Stimulated activated memory B cell treated with anti-CD40 and anti-IgM and Interleukin-4, amounts not matched to agents 10 μg/mL and 1 μg/mL and 100 μg/mL, for 72 hours (primary cell): ENCODE measurements at regions not wholly inside any gene's neighbourhood (a gene's known extent, or its start where the extent isn't known, plus 50 kb on each side); places are given as distances from the start of the nearest gene placed in this dataset.
"Not testable (repeated sequence)": the region's sequence is repeated elsewhere in the genome, so short reads cannot be mapped to it uniquely, and the experiment has no call there.

Experiments used
- ATAC-seq: fragments of 150-1000 bp; cut with Tn5 transposase; 2 replicates; pipeline ENCODE4 v1.10.0; 2021
- H3K27ac Mint-ChIP-seq: one replicate; pipeline ENCODE4 v1.8.0; 2022; ENCODE audit warnings: mild to moderate bottlenecking, mixed read lengths
- H3K27me3 Mint-ChIP-seq: one replicate; pipeline ENCODE4 v1.8.0; 2022; ENCODE audit warnings: mixed read lengths
- H3K36me3 Mint-ChIP-seq: one replicate; pipeline ENCODE4 v1.8.0; 2022; ENCODE audit warnings: mixed read lengths
- H3K4me1 Mint-ChIP-seq: one replicate; pipeline ENCODE4 v1.8.0; 2022; ENCODE audit warnings: mixed read lengths
- H3K4me3 Mint-ChIP-seq: one replicate; pipeline ENCODE4 v1.8.0; 2022; ENCODE audit warnings: mild to moderate bottlenecking, moderate library complexity, mixed read lengths
- H3K9me3 Mint-ChIP-seq: one replicate; pipeline ENCODE4 v1.8.0; 2022; ENCODE audit warnings: mixed read lengths

GRCh38 chrX:30008031-30008430 lies 207.3 kb upstream of the MAGEB2 start:
- H3K4me1 Mint-ChIP-seq = no peaks in the 10 kb centered on the region
- no peaks in the 10 kb centered on the region for H3K27me3 Mint-ChIP-seq
- H3K4me3 Mint-ChIP-seq = no peak overlapping the region
- no peaks in the 10 kb centered on the region for H3K9me3 Mint-ChIP-seq
- ATAC-seq = no peak
- H3K36me3 Mint-ChIP-seq = no peaks in the 10 kb centered on the region
- H3K27ac Mint-ChIP-seq = no peak overlapping the region

- Mint-ChIP-seq H3K4me3 (no peak overlapping the region), H3K36me3 (no peaks in the 10 kb centered on the region), H3K4me1 (no peaks in the 10 kb centered on the region), H3K9me3 (no peaks in the 10 kb centered on the region), H3K27ac (no peak overlapping the region), H3K27me3 (no peaks in the 10 kb centered on the region)
- no peak for ATAC-seq
Observed at GRCh38 chrX:30010471-30010870, 204.9 kb upstream of the MAGEB2 start.

GRCh38 chrX:30015440-30015839 lies 199.9 kb upstream of the MAGEB2 start:
- no peak overlapping the region for H3K4me3 Mint-ChIP-seq
- H3K36me3 Mint-ChIP-seq = no peaks in the 10 kb centered on the region
- no peaks in the 10 kb centered on the region for H3K27me3 Mint-ChIP-seq
- no peak for ATAC-seq
- H3K4me1 Mint-ChIP-seq = no peaks in the 10 kb centered on the region
- H3K27ac Mint-ChIP-seq = no peak overlapping the region
- H3K9me3 Mint-ChIP-seq = no peaks in the 10 kb centered on the region

- Mint-ChIP-seq H3K4me1 (no peaks in the 10 kb centered on the region), H3K36me3 (no peaks in the 10 kb centered on the region), H3K4me3 (no peak overlapping the region), H3K27me3 (no peaks in the 10 kb centered on the region), H3K9me3 (peaks cover 2% of the 10 kb centered on the region), H3K27ac (no peak overlapping the region)
- ATAC-seq = no peak
Observed at GRCh38 chrX:30027636-30028035, 187.7 kb upstream of the MAGEB2 start.

- H3K9me3 Mint-ChIP-seq, H3K27me3 Mint-ChIP-seq, H3K27ac Mint-ChIP-seq, ATAC-seq, H3K36me3 Mint-ChIP-seq, H3K4me1 Mint-ChIP-seq, H3K4me3 Mint-ChIP-seq: not testable (repeated sequence)
Observed at GRCh38 chrX:30036406-30036805, 179.0 kb upstream of the MAGEB2 start.

- Mint-ChIP-seq H3K9me3 (no peaks in the 10 kb centered on the region), H3K36me3 (no peaks in the 10 kb centered on the region), H3K4me1 (no peaks in the 10 kb centered on the region), H3K27ac (no peak overlapping the region), H3K4me3 (no peak overlapping the region), H3K27me3 (no peaks in the 10 kb centered on the region)
- ATAC-seq = no peak
Observed at GRCh38 chrX:30039768-30040167, 175.6 kb upstream of the MAGEB2 start.

- ATAC-seq = no peak
- H3K36me3 Mint-ChIP-seq = no peaks in the 10 kb centered on the region
- no peak overlapping the region for H3K27ac Mint-ChIP-seq
- H3K4me3 Mint-ChIP-seq = no peak overlapping the region
- no peaks in the 10 kb centered on the region for H3K4me1 Mint-ChIP-seq
- no peaks in the 10 kb centered on the region for H3K9me3 Mint-ChIP-seq
- H3K27me3 Mint-ChIP-seq = no peaks in the 10 kb centered on the region
Observed at GRCh38 chrX:30060718-30061117, 154.6 kb upstream of the MAGEB2 start.

- H3K4me3 Mint-ChIP-seq = no peak overlapping the region
- no peaks in the 10 kb centered on the region for H3K36me3 Mint-ChIP-seq
- H3K27ac Mint-ChIP-seq = no peak overlapping the region
- no peaks in the 10 kb centered on the region for H3K27me3 Mint-ChIP-seq
- H3K9me3 Mint-ChIP-seq = peaks cover 3% of the 10 kb centered on the region
- no peaks in the 10 kb centered on the region for H3K4me1 Mint-ChIP-seq
- ATAC-seq = no peak
Observed at GRCh38 chrX:30065226-30065625, 150.1 kb upstream of the MAGEB2 start.

- no peaks in the 10 kb centered on the region for H3K27me3 Mint-ChIP-seq
- H3K9me3 Mint-ChIP-seq = peaks cover 3% of the 10 kb centered on the region
- H3K36me3 Mint-ChIP-seq = no peaks in the 10 kb centered on the region
- H3K4me1 Mint-ChIP-seq = no peaks in the 10 kb centered on the region
- no peak for ATAC-seq
- H3K27ac Mint-ChIP-seq = no peak overlapping the region
- no peak overlapping the region for H3K4me3 Mint-ChIP-seq
Observed at GRCh38 chrX:30067677-30068076, 147.7 kb upstream of the MAGEB2 start.

GRCh38 chrX:30085571-30085970 lies 129.8 kb upstream of the MAGEB2 start:
- no peaks in the 10 kb centered on the region for H3K27me3 Mint-ChIP-seq
- no peak overlapping the region for H3K27ac Mint-ChIP-seq

GRCh38 chrX:30111431-30111830 lies 103.9 kb upstream of the MAGEB2 start:
- Mint-ChIP-seq H3K36me3 (no peaks in the 10 kb centered on the region), H3K4me3 (no peak overlapping the region), H3K4me1 (no peaks in the 10 kb centered on the region), H3K27me3 (no peaks in the 10 kb centered on the region), H3K9me3 (no peaks in the 10 kb centered on the region), H3K27ac (no peak overlapping the region)
- ATAC-seq = no peak

More at GRCh38 chrX:30085571-30085970, 129.8 kb upstream of the MAGEB2 start:
- no peaks in the 10 kb centered on the region for H3K9me3 Mint-ChIP-seq
- H3K4me3 Mint-ChIP-seq = no peak overlapping the region
- no peak for ATAC-seq
- H3K36me3 Mint-ChIP-seq = no peaks in the 10 kb centered on the region
- no peaks in the 10 kb centered on the region for H3K4me1 Mint-ChIP-seq

- Mint-ChIP-seq H3K27me3 (no peaks in the 10 kb centered on the region), H3K36me3 (no peaks in the 10 kb centered on the region), H3K4me1 (no peaks in the 10 kb centered on the region), H3K4me3 (no peak overlapping the region), H3K27ac (no peak overlapping the region), H3K9me3 (no peaks in the 10 kb centered on the region)
- ATAC-seq = no peak
Observed at GRCh38 chrX:30141966-30142365, 73.4 kb upstream of the MAGEB2 start.

- Mint-ChIP-seq H3K4me1 (no peaks in the 10 kb centered on the region), H3K36me3 (no peaks in the 10 kb centered on the region)
Observed at GRCh38 chrX:30144221-30144620, 71.1 kb upstream of the MAGEB2 start.

GRCh38 chrX:30144971-30145731 lies 70.2 kb upstream of the MAGEB2 start:
- H3K4me1 Mint-ChIP-seq = no peaks in the 10 kb centered on the region
- H3K36me3 Mint-ChIP-seq = no peaks in the 10 kb centered on the region
- no peaks in the 10 kb centered on the region for H3K9me3 Mint-ChIP-seq
- no peak overlapping the region for H3K27ac Mint-ChIP-seq
- no peak overlapping the region for H3K4me3 Mint-ChIP-seq
- H3K27me3 Mint-ChIP-seq = no peaks in the 10 kb centered on the region
- no peak for ATAC-seq

More at GRCh38 chrX:30144221-30144620, 71.1 kb upstream of the MAGEB2 start:
- H3K9me3 Mint-ChIP-seq = no peaks in the 10 kb centered on the region
- ATAC-seq = no peak
- no peak overlapping the region for H3K27ac Mint-ChIP-seq
- H3K4me3 Mint-ChIP-seq = no peak overlapping the region
- H3K27me3 Mint-ChIP-seq = no peaks in the 10 kb centered on the region

- H3K27ac Mint-ChIP-seq = no peak overlapping the region
- no peaks in the 10 kb centered on the region for H3K27me3 Mint-ChIP-seq
- no peaks in the 10 kb centered on the region for H3K9me3 Mint-ChIP-seq
- H3K36me3 Mint-ChIP-seq = no peaks in the 10 kb centered on the region
- no peak overlapping the region for H3K4me3 Mint-ChIP-seq
- no peak for ATAC-seq
- no peaks in the 10 kb centered on the region for H3K4me1 Mint-ChIP-seq
Observed at GRCh38 chrX:30147996-30148643, 67.2 kb upstream of the MAGEB2 start.

GRCh38 chrX:30149206-30149605 lies 66.2 kb upstream of the MAGEB2 start:
- ATAC-seq, H3K4me3 Mint-ChIP-seq: not testable (repeated sequence)

More at GRCh38 chrX:30149206-30149605, 66.2 kb upstream of the MAGEB2 start:
- H3K4me1 Mint-ChIP-seq, H3K27me3 Mint-ChIP-seq, H3K27ac Mint-ChIP-seq, H3K9me3 Mint-ChIP-seq, H3K36me3 Mint-ChIP-seq: not testable (repeated sequence)
